Cerebellar cortex (tissue), 1 donor: ENCODE measurements at regions not wholly inside any gene's neighbourhood (a gene's known extent, or its start where the extent isn't known, plus 50 kb on each side); places are given as distances from the start of the nearest gene placed in this dataset.
"Not testable (repeated sequence)": the region's sequence is repeated elsewhere in the genome, so short reads cannot be mapped to it uniquely, and the experiment has no call there.

Experiments used
- DNase-seq: peaks from one replicate; pipeline ENCODE4 v3.0.0-alpha.2; 2015; ENCODE audit warnings: low spot score

DNA sequence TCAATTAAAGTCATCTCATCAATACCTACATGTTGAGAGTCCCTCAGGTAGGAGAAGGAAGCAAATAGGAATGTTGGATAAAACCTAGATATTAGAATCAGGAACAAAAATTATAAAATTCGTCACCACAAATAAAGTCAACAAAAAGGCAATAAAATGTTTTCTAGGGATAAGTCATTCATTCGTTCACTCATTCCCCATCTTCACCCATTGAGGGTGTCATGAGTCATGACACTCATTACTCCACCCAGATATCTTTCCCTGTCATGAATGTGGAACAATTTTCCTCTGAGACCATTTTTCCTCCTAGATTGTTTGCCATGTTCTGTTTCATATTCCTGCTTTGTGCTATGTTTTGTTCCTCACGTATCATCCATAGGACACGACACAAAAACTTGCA is 50.9 kb upstream of the OLIG3 start:
- no peak for DNase-seq

DNA sequence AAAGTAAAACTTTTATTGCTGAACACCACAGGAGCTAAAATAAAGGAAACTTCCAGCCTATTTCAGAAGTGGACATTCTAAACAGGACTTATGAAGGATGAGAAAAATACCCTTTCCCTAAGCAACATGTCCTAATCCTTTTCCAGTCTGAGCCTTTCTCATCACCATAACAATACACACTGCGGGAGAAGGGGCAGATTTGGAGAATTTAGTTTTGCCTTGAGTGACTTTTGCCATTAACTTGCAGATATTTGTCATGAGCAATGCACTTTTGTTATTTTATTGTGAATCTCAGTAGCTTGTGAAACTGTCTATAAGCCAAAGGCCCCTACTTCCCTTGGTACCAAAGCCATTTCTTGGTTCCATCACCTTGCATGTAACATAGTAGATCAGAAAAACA is 53.0 kb upstream of the OLIG3 start:
- no peak for DNase-seq

DNA sequence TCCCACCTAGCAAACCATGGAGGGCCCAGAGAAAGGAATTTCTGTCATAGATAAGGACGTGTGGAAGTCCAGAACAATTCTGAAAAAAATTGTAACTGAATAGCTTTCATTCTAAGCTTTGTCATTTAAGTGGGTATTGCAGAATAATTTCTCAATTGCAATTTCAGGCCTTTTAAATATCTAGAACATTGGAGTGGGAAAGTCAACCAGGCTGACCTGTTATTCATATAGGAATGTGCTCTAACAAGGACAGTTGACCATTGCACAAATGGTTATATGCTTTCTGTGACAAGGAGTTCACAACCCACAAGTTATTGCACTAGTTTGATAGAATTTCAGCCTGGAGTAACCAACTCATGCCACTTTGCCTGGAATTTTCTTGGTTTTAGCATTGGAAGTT is 53.4 kb upstream of the OLIG3 start:
- DNase-seq, result no peak

DNA sequence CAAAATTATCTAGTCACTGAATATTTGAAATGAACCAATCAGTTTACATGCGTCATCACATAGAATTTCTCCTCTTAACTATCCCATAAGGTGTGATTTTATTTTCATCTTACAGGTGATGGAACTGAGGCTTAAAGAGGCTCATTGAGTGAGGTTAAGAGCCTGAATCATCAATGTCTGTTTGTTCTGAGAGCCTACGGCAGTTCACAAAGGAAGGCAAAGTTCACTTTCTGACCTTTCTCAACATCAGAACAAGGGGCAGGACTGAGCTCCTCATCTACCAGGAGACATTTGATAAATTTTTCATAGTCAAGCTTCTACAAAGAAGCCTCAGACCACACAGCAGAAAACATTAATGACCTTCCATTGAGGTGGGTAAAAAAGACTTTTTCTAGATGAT is 54.9 kb upstream of the OLIG3 start:
- DNase-seq, result no peak

DNA sequence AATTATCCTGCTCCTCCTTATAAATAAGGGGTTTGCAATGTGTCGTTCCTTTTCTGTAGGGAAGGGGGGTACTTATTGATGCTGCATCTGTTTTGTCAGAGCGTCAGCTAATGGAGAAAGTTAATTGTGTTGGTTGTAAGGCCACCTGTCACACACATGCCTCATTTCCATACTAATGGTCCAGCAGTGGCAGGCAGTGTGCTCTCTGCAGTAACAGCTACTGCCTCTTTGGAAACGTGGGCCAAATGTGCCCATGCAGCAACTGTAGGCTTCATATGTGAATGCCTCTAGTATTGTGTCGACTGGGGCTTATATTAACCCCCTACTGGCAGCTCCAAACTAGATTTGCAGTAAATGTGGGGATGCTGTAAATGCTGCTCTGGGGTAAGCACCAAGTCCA is 56.3 kb upstream of the OLIG3 start:
- no peak for DNase-seq

DNA sequence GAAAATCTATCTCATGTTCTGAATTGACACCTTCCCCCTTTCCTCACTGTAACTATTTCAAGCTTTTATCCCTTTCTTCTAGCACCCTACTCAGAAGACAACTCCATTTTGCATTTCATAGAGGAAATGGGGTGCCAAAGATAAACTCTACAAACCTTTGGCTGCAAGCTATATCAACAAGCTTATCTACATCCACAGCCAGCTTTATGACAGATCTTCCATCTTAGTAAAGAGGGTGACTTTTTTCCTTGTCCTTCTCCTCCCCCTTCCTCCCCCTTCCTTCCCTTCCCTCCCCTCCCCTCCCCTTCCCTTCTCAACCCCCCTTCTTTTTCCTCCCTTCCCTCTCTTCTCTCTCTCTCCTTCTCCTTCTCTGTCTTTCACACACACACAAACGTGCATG is 58.0 kb upstream of the OLIG3 start:
- DNase-seq, result no peak

DNA sequence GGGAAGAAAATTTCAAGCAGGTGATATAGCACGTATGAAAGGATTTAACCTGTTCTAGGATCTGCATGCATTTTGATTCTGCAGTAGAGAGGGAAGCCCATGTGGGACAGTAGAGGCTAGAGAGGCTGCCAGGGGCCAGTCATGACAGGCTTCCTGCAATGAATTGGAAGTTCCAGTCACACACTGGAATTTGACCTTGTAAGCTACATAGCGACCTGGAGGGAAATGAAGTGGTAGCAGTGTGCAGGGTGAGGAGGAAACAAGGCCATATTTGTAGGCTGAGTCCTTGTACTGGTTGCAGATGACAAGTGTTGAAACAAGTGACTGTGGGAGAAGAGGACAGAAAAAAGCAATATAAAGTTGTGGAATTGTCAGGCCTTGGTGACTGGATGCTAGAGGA is 58.6 kb upstream of the OLIG3 start:
- DNase-seq, result no peak

DNA sequence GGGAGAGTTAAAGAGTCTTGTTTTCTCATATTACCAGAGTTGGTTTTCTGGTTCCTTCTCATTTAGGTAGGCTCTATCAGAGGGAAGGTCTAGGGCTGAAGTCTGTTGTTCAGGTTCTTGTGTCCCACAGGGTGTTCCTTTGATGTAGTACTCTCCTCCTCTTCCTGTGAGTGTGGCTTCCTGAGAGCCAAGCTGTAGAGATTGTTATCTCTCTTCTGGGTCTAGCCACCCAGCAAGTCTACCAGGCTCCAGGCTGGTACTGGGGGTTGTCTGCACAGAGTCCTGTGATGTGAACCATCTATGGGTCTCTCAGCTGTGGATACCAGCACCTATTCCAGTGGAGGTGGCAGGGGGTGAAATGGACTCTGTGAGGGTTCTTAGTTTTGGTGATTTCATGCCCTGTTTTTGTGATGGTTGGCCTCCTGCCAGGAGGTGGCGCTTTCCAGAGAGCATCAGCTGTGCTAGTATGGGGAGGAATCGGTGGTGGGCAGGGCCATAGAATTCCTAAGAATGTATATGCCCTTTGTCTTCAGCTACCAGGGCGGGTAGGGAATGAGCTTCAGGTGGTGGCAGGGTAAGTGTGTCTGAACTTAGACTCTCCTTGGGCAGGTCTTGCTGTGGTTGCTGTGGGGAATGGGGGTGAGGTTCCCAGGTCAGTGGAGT is 65.5 kb upstream of the OLIG3 start:
- DNase-seq, result not testable (repeated sequence)

DNA sequence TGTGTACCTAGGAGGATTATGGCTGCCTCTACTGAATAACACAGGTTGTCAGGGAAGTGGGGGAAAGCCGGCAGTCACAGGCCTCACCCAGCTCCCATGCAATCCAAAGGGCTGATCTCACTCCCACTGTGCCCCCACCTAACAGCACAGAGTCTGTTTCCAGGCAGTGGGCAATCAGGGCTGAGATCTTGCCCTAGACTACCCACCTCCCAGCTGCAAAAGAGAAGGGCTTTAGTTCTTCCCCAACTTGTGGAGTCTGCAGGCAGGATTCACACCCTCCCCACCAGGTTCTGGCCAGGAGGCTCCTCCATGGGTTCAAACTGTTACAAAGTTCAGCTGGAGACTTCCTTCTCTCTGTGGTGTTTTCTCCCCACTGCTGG is 66.0 kb upstream of the OLIG3 start:
- DNase-seq, result no peak

DNA sequence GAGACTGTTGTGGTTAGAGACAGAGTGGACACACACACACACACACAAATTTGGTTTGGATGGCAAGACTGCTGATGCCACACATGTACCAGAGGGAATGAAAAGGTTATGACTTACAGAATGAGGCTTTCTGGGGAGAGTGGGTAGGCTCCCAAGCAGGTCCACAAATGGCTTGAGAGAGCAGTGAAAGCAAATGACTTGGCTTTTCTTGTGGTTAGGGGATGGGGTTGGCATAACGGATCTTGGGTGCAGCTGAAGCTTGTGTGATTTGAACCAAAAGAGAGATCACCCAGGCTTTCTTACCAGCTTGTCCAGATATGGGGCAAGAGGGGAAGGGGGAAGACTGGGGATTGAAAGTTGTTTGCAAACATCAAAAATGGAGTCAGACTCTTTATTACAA is 73.9 kb upstream of the OLIG3 start:
- no peak for DNase-seq

DNA sequence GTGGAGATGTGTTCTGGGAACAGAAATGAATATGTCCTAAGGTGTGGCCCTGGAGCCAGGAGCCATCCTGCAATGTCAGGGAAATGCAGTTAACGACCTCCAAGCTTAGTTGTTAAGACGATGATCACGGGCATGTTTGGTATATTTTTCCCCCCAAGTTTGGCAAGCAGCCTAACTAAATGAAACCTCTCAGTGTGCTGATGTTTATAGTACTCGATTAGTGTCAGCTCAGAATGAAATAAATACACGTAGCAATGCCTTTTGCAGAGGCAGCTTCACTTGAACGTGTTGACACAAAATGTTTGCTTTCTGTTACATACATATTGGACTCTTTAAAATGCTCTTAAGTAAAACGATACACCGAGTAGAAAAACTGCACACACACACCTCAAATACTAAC is 76.2 kb upstream of the OLIG3 start:
- no peak for DNase-seq

DNA sequence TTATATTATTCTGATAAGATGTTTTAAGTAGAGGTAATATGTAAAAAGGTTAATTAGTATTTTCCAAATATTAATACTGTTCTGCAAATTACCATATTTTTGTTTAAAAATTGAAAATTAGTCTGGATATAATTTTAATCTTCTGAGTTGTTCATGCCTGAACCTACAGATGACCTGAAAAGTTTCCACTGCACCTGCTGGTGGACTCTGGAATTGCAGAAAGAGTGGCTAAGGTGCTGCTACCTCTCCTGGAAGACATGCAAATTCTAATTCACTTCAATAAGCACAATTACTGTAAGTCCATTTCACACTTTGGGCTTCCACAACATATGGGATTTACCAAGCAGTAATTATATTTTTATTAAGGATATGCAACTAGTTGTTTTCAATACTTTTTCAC is 77.7 kb upstream of the OLIG3 start:
- DNase-seq, result peak; percentile 12

DNA sequence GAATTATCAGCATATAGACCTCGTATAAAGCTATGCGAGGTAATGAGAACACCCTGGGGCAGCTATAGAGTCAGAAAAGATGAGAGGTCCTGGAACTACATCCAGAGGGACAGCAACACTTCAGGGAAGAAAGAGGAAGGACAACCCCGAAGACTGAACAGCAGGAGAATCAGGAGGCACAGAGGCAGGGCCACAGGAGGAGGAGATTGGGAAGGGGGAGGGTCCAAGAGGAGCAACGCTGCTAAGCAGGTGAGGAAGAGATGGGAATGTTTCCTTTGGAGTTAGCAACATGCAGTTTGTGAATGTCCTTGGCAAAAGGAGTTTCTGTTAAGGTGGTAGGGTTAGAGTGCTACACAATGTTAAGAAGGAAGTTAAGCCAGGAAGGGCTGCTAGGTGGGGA is 79.5 kb upstream of the OLIG3 start:
- DNase-seq, result no peak

DNA sequence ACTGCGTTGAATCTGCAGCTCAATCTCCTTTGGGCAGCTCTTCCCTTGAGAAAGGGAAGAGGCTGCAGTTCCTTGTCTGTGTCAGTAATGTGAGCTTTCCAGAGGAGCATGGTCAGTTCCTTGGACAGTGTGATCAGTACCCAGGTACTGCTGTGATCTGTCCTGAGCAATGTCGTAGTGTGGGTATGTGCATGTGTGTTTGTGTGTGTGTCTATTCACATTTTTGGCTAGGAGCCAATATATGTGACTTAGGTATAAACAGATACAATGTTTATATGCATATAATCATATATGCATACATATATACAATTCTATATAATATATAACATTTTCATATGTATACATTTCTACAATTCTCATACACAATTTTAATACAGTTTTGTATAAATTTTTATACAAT is 85.4 kb upstream of the OLIG3 start:
- no peak for DNase-seq

DNA sequence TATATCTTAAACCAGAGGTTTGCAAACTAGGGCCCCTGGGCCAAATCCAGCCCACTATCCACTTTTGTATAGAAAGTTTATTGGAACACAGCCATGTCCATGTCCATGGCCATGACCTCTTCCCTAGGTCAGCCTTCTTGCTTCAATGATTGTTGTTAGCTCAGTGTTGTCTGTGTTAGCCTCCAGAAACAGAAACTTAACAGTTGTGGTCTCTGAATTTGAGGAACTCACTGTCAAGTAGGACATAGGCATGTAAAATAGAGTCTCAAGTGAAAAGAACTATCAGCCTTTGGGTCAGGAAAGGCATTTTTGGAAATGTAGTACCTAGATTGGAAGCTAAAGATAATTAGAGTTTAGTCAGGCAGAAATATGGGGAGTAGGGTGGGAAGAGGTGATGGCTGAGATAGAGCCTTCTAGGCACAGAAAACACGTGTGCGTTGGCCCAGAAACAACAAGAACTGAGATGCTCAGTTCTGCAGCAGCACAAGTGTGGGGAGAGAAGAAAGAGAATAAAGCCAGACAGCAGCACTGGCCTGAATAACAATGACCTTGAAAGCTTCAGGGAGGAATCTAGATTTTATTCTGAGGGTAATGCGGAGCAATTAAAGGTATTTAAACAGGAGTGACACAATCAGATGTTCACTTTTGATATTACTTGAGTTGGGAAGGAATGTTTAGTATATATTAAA is 87.0 kb upstream of the OLIG3 start:
- no peak for DNase-seq

DNA sequence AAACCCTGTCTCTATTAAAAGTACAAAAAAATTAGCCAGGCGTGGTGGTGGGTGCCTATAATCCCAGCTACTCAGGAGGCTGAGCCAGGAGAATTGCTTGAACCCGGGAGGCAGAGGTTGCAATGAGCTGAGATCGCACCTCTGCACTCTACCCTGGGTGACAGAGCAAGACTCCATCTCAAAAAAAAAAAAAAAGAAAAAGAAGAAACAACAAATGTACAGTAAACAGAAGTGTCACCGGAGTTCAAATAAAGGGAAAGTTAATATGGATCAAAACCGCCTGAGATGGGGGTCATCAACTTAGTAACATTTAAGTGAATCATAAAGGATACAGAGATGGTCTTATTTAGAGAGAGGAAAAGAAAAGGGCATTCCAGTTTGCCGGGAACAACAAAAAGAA is 89.3 kb upstream of the OLIG3 start:
- not testable (repeated sequence) for DNase-seq

DNA sequence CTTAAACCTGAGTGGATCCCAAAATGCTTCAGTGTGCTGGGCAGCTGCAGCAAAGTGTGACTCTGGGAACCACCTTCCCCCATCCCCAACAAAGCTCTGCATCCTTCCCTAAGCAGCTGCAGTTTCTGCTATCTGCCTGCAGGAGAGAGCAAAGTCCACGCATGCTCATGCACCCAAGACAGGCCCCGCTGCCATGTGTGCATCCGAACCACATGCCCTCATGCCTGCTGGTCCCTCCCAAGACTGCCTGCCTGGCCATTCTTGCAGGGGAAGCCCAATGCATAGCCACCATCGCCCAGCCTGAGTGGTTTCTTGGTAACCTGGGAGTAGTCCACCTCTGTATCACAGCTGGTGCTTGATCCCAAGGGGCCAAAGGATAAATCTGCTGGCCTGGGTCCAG is 94.3 kb upstream of the OLIG3 start:
- no peak for DNase-seq

DNA sequence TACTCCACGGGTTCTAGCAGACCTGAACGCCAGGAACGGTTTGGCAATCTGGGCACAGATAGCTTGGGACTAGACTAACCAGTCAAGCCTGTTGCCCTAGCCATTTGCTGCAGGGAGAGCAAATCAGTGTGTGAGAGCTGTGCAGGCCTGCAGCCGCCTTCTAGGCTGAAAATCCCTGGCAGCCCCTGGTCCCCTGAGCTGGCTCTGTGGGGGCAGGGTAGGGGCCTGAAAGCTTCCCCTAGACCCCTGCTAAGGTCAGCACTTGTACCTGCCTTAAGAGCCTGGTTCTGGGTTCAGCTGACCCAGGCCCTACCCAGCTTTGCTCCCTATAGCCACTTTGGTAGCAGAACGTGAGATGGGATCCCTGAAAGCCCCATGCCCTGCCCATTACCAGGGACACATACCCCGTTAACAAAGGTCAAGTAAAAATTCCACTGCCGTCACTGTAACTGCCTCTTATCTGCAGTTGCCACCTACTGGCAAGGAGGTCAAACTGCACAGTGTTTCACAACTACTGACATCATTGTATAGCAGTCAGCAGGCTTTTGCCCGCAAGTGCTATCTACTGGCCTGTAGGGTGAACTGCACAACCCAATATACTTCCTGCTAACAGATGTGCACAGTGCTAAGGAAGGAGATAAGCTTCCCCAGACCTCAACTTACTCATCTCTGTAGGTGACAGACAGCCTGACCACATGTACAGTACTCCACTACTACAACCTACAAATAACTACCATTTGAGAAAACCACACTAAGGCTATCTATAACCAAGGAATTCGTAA is 95.1 kb upstream of the OLIG3 start:
- peak; percentile 16 for DNase-seq

DNA sequence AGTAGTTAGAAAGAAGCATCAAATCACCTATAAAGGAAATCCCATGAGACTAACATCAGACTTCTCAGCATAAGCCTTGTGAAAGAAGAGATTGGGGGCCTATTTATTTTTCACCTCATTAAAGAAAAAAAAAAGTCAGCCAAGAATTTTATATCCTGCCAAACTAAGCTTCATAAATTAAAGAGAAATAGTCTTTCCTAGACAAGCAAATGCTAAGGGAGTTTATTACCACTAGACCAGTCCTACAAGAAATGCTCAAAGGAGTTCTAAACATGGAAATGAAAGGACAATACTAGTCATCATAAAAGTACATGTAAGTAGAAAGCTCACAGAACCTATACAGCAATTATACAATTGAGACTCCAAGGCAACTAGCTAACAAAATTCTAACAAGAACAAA is 96.5 kb upstream of the OLIG3 start:
- no peak for DNase-seq

DNA sequence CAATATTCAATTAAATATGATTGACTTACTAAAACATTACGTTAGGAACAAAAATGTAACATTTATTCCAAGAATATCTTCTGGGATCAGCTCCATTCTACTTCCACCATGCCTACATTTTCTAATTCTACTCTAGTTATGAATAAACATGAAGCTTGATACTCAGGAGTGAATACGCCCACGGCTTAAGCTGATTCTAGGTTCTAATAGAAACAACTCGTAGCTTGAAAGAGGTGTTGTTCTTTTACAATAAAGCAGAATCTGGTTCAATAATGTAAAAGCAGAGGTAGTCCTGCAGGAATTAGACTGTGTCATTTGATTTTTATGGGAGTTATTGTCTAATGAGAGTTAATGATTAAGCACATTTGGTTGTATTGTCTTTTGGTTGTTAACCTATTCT is 107.3 kb upstream of the OLIG3 start:
- no peak for DNase-seq

DNA sequence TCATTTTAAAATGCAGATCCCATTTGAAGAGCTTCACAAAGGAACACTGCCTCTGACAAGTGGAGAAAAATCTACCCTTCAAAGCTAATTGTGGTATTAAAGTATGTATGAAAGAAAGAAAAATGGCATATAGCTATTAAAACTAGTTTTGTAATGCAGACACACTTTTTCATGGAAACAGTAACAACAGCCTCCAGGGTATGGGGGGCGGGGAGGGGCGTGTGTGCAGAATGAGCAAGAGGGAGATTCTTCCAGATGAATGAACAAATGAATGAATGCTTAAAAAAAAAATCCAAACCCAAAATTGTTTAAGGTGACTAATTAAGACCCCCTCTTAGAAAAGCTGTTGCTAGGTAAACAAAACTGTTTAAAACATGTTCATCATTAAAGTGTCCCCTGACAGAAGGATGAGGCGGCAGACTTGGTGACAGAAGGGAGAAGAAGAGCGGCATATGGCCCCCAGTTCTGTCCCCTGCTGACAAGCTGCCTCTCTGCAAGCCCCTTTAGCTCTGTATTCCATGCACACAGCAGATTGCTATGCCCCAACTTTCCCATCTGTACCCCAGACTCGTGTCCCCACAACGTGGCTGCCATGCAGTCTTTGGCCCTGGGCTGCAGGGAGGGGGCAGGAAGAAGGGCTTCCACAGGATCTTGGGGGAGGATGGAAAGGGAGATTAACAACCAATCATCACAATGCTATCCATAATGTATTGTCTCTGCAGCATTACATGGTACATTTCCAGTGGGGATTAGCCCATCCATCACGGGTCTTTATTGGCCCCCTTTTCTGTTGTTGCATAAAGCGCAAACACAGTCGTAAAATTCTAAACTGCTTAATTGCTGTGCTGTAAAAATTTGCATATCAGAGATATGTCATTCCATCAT is 108.4 kb upstream of the OLIG3 start:
- DNase-seq, result no peak

DNA sequence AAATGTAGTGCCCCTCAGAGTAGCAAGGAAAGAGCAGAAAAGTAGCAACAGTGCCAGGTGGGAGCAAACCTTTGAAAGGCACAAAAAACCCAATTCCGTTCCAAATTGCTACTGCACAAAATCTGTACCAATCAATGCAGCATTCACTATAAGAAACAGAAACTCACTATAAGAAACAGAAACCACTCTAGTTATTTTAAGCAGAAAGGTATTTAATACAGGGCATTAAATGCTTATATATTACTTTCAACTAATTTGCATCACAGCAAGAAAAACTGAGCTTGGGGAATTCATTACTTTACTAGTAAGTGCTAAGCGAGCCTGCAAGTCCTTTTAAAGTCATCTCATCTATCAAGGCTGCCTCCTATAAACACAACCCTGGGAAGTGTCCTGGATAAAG is 116.5 kb upstream of the OLIG3 start:
- DNase-seq, result no peak
